ENCODE measurements at regions not wholly inside any gene's neighbourhood (a gene's known extent, or its start where the extent isn't known, plus 50 kb on each side); places are given as distances from the start of the nearest gene placed in this dataset.

DNA sequence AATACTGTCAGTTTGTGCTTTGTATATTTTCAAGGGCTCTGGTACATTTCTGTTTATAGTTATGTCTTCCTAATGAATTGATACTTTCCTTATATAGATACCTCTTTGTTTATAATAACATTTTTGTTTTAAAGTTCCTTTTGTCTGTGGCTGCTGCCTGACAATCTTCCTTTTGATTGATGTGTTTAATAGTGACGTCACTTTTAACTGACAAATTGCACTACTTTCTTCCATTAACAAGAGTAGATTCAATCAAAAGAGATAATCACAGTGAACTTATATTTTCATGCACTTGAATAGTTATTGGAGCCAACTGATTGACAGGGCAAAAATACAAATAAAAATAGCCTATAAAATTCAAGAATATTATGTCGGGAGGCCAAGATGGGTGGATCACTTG, 371.7 kb downstream of the ANXA1 start:
- no peak for TF ChIP-seq REST (IDR thresholded peaks at IDR 0.05; ENCODE audit: unreplicated experiment)
- TF ChIP-seq, protein P1, sequence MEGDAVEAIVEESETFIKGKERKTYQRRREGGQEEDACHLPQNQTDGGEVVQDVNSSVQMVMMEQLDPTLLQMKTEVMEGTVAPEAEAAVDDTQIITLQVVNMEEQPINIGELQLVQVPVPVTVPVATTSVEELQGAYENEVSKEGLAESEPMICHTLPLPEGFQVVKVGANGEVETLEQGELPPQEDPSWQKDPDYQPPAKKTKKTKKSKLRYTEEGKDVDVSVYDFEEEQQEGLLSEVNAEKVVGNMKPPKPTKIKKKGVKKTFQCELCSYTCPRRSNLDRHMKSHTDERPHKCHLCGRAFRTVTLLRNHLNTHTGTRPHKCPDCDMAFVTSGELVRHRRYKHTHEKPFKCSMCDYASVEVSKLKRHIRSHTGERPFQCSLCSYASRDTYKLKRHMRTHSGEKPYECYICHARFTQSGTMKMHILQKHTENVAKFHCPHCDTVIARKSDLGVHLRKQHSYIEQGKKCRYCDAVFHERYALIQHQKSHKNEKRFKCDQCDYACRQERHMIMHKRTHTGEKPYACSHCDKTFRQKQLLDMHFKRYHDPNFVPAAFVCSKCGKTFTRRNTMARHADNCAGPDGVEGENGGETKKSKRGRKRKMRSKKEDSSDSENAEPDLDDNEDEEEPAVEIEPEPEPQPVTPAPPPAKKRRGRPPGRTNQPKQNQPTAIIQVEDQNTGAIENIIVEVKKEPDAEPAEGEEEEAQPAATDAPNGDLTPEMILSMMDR (conservative IDR thresholded peaks at IDR 0.05; ENCODE audit: low read depth in 2 of 2) = no peak
